Mesendoderm (in vitro differentiated cells): ENCODE measurements at regions not wholly inside any gene's neighbourhood (a gene's known extent, or its start where the extent isn't known, plus 50 kb on each side); places are given as distances from the start of the nearest gene placed in this dataset.

ENCODE experiments used
- DNase-seq: peaks from one replicate; pipeline ENCODE4 v3.0.0; 2013
- H2AK5ac ChIP-seq: 2 replicates; pipeline ENCODE4 v1.6.1; 2013; ENCODE audit warnings: low read length, inconsistent platforms
- H2BK120ac ChIP-seq: 2 replicates; pipeline ENCODE4 v1.6.1; 2013; ENCODE audit warnings: low read depth, mild to moderate bottlenecking, low read length, moderate library complexity, mixed read lengths
- H2BK15ac ChIP-seq: replicated peaks from 2 replicates; pipeline ENCODE4 v1.6.1; 2013; ENCODE audit warnings: low read depth, mild to moderate bottlenecking, moderate library complexity
- H2BK5ac ChIP-seq: 2 replicates; pipeline ENCODE4 v1.6.1; 2013; ENCODE audit warnings: low read length, inconsistent platforms
- H3K18ac ChIP-seq: 2 replicates; pipeline ENCODE4 v1.6.1; 2013; ENCODE audit warnings: mild to moderate bottlenecking, low read length, mixed read lengths
- H3K23ac ChIP-seq: one replicate; pipeline ENCODE4 v1.6.1; 2013; ENCODE audit warnings: low read length
- H3K27ac ChIP-seq: 2 replicates; pipeline ENCODE4 v1.5.1; 2013; ENCODE audit warnings: low read depth, mild to moderate bottlenecking, inconsistent platforms, low read length, moderate library complexity
- H3K27me3 ChIP-seq: 2 replicates; pipeline ENCODE4 v1.6.1; 2013; ENCODE audit warnings: low read length, control low read depth, mild to moderate bottlenecking, inconsistent platforms; ENCODE audit not compliant: insufficient read depth, poor library complexity
- H3K36me3 ChIP-seq: 2 replicates; pipeline ENCODE4 v1.6.1; 2013; ENCODE audit warnings: low read length, inconsistent platforms; ENCODE audit not compliant: control insufficient read depth, insufficient read depth
- H3K4ac ChIP-seq: one replicate; pipeline ENCODE4 v1.6.1; 2013; ENCODE audit warnings: low read depth, mild to moderate bottlenecking, low read length, moderate library complexity
- H3K4me1 ChIP-seq: 2 replicates; pipeline ENCODE4 v1.6.1; 2013; ENCODE audit warnings: low read depth, low read length, inconsistent platforms; ENCODE audit not compliant: control insufficient read depth
- H3K4me2 ChIP-seq: 2 replicates; pipeline ENCODE4 v1.6.1; 2013; ENCODE audit warnings: low read length
- H3K4me3 ChIP-seq: 2 replicates; pipeline ENCODE4 v1.5.1; 2013; ENCODE audit warnings: mild to moderate bottlenecking, low read length
- H3K56ac ChIP-seq: one replicate; pipeline ENCODE4 v1.6.1; 2013; ENCODE audit warnings: low read length
- H3K79me1 ChIP-seq: 2 replicates; pipeline ENCODE4 v1.6.1; 2013; ENCODE audit warnings: low read length, inconsistent platforms
- H3K79me2 ChIP-seq: 2 replicates; pipeline ENCODE4 v1.6.1; 2013; ENCODE audit warnings: mild to moderate bottlenecking, low read length; ENCODE audit not compliant: control insufficient read depth, insufficient read depth
- H3K9ac ChIP-seq: 2 replicates; pipeline ENCODE4 v1.6.1; 2013; ENCODE audit warnings: low read length, inconsistent platforms
- H4K5ac ChIP-seq: one replicate; pipeline ENCODE4 v1.6.1; 2013; ENCODE audit warnings: low read length
- H4K8ac ChIP-seq: one replicate; pipeline ENCODE4 v1.6.1; 2013; ENCODE audit warnings: low read depth, mild to moderate bottlenecking, control low read depth, low read length, moderate library complexity
- WGBS: extraction: QIAGEN DNeasy Blood & Tissue Kit; methylation state at CpG from one replicate; pipeline ENCODE4 v1.1.7; 2013; ENCODE audit warnings: low lambda C conversion rate, missing lambda C conversion rate; ENCODE audit not compliant: insufficient coverage; ENCODE audit errors: extremely low coverage; 5-methylcytosine and 5-hydroxymethylcytosine counted together

DNA sequence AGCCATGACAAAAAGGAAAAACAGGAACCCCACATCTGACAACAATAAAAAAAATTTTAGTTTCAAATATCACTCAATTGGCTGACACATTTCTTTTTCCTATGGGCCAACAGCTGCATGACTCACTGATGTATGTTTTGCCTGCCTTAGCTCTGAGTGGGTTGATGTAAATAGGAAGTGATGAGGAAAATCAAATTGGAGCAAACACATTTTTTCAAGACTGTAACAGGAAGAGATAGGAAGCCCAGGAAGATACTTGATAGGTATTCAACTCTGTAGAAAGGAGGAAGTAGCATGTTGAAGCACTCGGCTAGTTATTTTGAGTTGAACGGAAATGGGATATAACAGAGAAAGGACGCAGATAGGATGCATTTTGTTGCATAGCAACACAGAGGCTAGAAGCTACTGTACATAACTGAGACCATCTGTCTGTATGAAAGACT, 168.0 kb upstream of the NR5A2 start:
- Histone ChIP-seq H3K27me3 (no peaks in the 10 kb centered on the region), H3K4me1 (peaks cover 3% of the 10 kb centered on the region), H2AK5ac (no peak overlapping the region), H3K27ac (no peak overlapping the region), H3K23ac (no peak overlapping the region), H3K4ac (no peak overlapping the region), H3K36me3 (no peaks in the 10 kb centered on the region), H3K4me2 (no peak overlapping the region), H3K18ac (no peak overlapping the region), H3K79me2 (no peaks in the 10 kb centered on the region), H3K4me3 (no peak overlapping the region), H2BK15ac (no peak overlapping the region), H3K79me1 (no peaks in the 10 kb centered on the region), H4K5ac (no peak overlapping the region), H3K9ac (no peak overlapping the region), H2BK120ac (no peak overlapping the region), H2BK5ac (no peak overlapping the region), H4K8ac (no peak overlapping the region), H3K56ac (no peak overlapping the region)
- no CpG with 5 or more reads among the region's 3 CpGs for WGBS
- peak; percentile 19 for DNase-seq

DNA sequence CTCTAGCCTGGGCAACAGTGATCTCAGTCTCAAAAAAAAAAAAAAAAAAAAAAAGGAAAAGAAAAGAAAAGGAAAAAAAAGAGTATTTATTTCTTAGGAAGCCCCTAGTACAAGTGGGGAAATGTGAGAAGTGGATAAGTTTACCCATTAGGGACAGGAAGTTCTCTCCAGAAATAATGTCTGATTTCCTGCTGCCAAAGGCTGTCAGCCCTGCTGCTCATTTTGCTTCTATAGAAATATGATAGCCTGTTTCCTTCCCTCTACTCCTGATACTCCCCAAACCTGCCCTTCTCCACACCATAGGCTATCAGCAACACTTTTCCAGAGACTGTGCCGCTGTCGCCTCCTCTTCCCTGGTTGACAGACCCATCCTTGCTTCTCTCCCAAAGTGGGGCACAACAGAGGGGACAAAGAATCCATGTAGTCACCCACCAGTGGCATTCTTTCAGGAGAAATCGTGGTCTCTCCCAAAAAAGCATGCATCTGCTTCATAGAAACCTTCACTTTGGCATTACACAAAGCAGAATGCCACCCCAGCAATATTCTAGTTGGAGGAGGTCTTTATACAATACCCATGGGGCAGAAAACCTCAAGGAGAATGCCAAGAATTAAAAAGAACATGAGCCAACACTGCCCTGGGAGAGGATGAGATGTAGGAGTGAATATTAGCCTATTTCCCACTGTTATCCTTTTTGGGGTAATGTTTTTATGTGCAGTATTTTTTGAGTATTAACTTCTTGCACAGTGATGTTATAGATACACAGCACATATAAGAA, 166.3 kb upstream of the NR5A2 start:
- no peaks in the 10 kb centered on the region for H3K79me1 ChIP-seq
- H2BK15ac ChIP-seq, result no peak overlapping the region
- H3K27ac ChIP-seq, result no peak overlapping the region
- no peaks in the 10 kb centered on the region for H3K79me2 ChIP-seq
- no peak overlapping the region for H3K4me3 ChIP-seq
- H3K18ac ChIP-seq, result no peak overlapping the region
- no peak overlapping the region for H4K8ac ChIP-seq
- H4K5ac ChIP-seq, result no peak overlapping the region
- H2BK5ac ChIP-seq, result no peak overlapping the region
- no peak overlapping the region for H3K4me2 ChIP-seq
- H3K4ac ChIP-seq, result no peak overlapping the region
- no peak overlapping the region for H2AK5ac ChIP-seq
- H2BK120ac ChIP-seq, result no peak overlapping the region
- H3K23ac ChIP-seq, result no peak overlapping the region
- no peak overlapping the region for H3K56ac ChIP-seq
- H3K27me3 ChIP-seq, result no peaks in the 10 kb centered on the region
- H3K9ac ChIP-seq, result no peak overlapping the region
- WGBS, result no CpG with 5 or more reads among the region's 3 CpGs
- H3K4me1 ChIP-seq, result peaks cover 2% of the 10 kb centered on the region
- no peak for DNase-seq
- no peaks in the 10 kb centered on the region for H3K36me3 ChIP-seq

DNA sequence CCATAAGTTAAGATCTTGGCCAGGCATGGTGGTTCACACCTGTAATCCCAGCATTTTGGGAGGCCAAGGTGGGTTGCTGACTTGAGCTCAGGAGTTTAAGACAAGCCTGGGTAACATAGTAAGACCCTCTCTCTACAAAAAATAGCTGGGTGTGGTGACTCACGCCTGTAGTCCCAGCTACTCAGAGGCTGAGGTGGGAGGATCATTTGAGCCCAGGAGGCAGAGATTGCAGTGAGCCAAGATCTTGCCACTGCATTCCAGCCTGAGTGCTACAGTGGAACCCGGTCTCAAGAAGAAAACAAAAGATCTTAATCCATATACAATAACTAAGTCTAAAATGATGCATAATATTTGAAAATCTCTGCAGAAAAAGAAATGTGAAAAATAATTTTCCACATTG, 165.5 kb upstream of the NR5A2 start:
- Histone ChIP-seq H3K9ac (no peak overlapping the region), H3K23ac (no peak overlapping the region), H3K27ac (no peak overlapping the region), H2BK15ac (no peak overlapping the region), H3K18ac (no peak overlapping the region), H3K79me1 (no peaks in the 10 kb centered on the region), H3K4me3 (no peak overlapping the region), H3K79me2 (no peaks in the 10 kb centered on the region), H3K56ac (no peak overlapping the region), H2BK5ac (no peak overlapping the region), H3K27me3 (no peaks in the 10 kb centered on the region), H2BK120ac (no peak overlapping the region), H3K36me3 (no peaks in the 10 kb centered on the region), H2AK5ac (no peak overlapping the region), H4K8ac (no peak overlapping the region), H3K4ac (no peak overlapping the region), H3K4me1 (no peaks in the 10 kb centered on the region), H4K5ac (no peak overlapping the region), H3K4me2 (no peak overlapping the region)
- no peak for DNase-seq
- no CpG with 5 or more reads among the region's 2 CpGs for WGBS

DNA sequence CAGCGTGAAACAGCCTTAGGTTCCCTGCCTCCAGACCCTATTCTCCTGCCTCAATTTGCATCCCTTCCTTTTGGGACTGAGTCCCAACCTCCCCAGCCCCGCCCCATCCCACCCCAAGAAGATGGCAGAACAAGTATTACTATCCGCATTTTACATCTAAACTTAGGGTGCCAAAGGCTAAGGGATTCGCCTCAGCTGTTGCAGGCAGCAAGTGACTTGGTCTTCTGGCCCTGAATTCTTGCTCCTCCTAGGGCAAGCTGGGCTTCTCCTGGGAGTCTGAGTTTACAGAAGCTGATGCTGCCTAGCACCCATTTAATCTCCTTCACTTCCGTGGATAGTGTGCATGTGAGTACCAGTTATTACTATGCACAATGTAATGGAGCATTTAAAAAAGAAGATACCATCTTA, 161.3 kb upstream of the NR5A2 start:
- Histone ChIP-seq H2BK15ac (no peak overlapping the region), H3K27ac (no peak overlapping the region), H4K5ac (no peak overlapping the region), H2AK5ac (no peak overlapping the region), H3K18ac (no peak overlapping the region), H3K79me1 (no peaks in the 10 kb centered on the region), H3K4me3 (no peak overlapping the region), H2BK5ac (no peak overlapping the region), H3K4me2 (no peak overlapping the region), H4K8ac (no peak overlapping the region), H3K23ac (no peak overlapping the region), H3K56ac (no peak overlapping the region), H3K27me3 (no peaks in the 10 kb centered on the region), H3K4ac (no peak overlapping the region), H3K9ac (no peak overlapping the region), H2BK120ac (no peak overlapping the region), H3K36me3 (no peaks in the 10 kb centered on the region), H3K79me2 (no peaks in the 10 kb centered on the region), H3K4me1 (no peaks in the 10 kb centered on the region)
- no peak for DNase-seq
- WGBS, result no CpG with 5 or more reads among the region's 5 CpGs

DNA sequence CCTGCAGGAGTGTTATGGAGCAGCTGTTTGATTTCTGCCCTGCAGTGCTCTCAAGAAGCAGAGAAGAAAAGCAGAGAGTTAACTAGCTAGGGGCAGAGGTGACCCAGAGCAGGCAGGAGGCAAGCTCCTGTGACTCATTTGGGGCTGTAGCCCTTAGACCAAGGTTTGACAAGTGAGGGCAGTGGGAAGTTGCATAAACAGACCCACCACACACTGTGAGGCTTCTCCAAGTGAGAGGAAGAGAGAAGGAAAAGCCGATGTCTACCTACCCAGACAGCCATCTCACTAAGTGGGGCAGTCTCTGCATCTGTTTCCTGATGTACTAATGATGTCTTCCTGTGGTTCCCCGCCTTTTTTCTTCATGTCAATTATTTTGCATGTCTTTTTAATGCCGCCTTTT, 159.9 kb upstream of the NR5A2 start:
- H3K27ac ChIP-seq, result no peak overlapping the region
- H3K23ac ChIP-seq, result no peak overlapping the region
- H3K79me2 ChIP-seq, result no peaks in the 10 kb centered on the region
- no peak overlapping the region for H2AK5ac ChIP-seq
- H3K9ac ChIP-seq, result no peak overlapping the region
- WGBS, result 100% methylated on average over 1 of the region's 3 CpGs
- H3K56ac ChIP-seq, result no peak overlapping the region
- no peak overlapping the region for H3K4me3 ChIP-seq
- H3K4me2 ChIP-seq, result no peak overlapping the region
- H4K8ac ChIP-seq, result no peak overlapping the region
- H3K4me1 ChIP-seq, result no peaks in the 10 kb centered on the region
- H2BK5ac ChIP-seq, result no peak overlapping the region
- no peaks in the 10 kb centered on the region for H3K36me3 ChIP-seq
- no peak overlapping the region for H4K5ac ChIP-seq
- H2BK120ac ChIP-seq, result no peak overlapping the region
- no peak overlapping the region for H2BK15ac ChIP-seq
- H3K79me1 ChIP-seq, result no peaks in the 10 kb centered on the region
- peak; percentile 21 for DNase-seq
- H3K18ac ChIP-seq, result no peak overlapping the region
- no peaks in the 10 kb centered on the region for H3K27me3 ChIP-seq
- H3K4ac ChIP-seq, result no peak overlapping the region

DNA sequence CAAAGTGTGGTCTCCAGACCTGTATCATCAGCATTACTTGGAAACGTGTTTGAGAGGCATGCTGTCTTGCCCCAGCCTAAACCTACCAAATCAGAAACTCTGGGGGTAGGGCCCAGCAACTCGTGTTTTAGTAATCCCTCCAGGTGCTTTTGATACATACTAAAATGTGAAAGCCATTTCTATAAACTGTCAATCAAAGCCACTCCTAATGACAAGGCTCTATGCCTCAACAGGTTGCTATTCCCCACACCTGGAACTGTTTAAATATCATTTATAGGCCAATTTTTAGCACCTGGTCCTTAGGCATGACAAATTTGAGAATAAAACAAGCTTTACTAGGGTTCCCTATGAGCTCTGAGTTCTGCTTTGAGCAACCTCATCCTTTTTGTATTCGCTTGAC, 158.7 kb upstream of the NR5A2 start:
- Histone ChIP-seq H3K18ac (no peak overlapping the region), H2BK120ac (no peak overlapping the region), H3K4me3 (no peak overlapping the region), H3K79me1 (no peaks in the 10 kb centered on the region), H4K5ac (no peak overlapping the region), H4K8ac (no peak overlapping the region), H3K9ac (no peak overlapping the region), H3K36me3 (no peaks in the 10 kb centered on the region), H3K27me3 (no peaks in the 10 kb centered on the region), H3K4ac (no peak overlapping the region), H3K56ac (no peak overlapping the region), H3K27ac (no peak overlapping the region), H2BK5ac (no peak overlapping the region), H2BK15ac (no peak overlapping the region), H3K4me2 (no peak overlapping the region), H3K79me2 (no peaks in the 10 kb centered on the region), H3K4me1 (no peaks in the 10 kb centered on the region), H2AK5ac (no peak overlapping the region), H3K23ac (no peak overlapping the region)
- no peak for DNase-seq
- no CpG with 5 or more reads among the region's 3 CpGs for WGBS
